GM23338 (cell line): ENCODE measurements at regions not wholly inside any gene's neighbourhood (a gene's known extent, or its start where the extent isn't known, plus 50 kb on each side); places are given as distances from the start of the nearest gene placed in this dataset.

Source experiments
- ATAC-seq: fragments of 200-7000 bp; cut with Tn5 transposase; 3 replicates; pipeline ENCODE4 v1.9.1; 2020
- DNase-seq: peaks from one replicate; pipeline ENCODE4 v3.0.0-alpha.2; 2015; ENCODE audit warnings: low spot score
- H2AFZ ChIP-seq: fragments of 200-600 bp; sonication (generic); 2 replicates; pipeline ENCODE4 v1.8.0; 2016; ENCODE audit warnings: antibody characterized with exemption, mild to moderate bottlenecking, moderate library complexity
- H3F3A ChIP-seq: fragments of 200-600 bp; sonication (generic); replicated peaks from 2 replicates; pipeline ENCODE4 v1.8.0; 2017; ENCODE audit warnings: antibody characterized with exemption, mixed run types, low read depth
- H3K27ac ChIP-seq: fragments of 200-600 bp; sonication (generic); 2 replicates; pipeline ENCODE4 v1.6.1; 2016; ENCODE audit warnings: low read depth
- H3K27me3 ChIP-seq: fragments of 200-600 bp; sonication (generic); 2 replicates; pipeline ENCODE4 v1.8.0; 2016; ENCODE audit warnings: mild to moderate bottlenecking, mixed run types, moderate library complexity; ENCODE audit not compliant: insufficient read depth
- H3K36me3 ChIP-seq: fragments of 200-600 bp; sonication (generic); 2 replicates; pipeline ENCODE4 v1.8.0; 2016; ENCODE audit warnings: mild to moderate bottlenecking; ENCODE audit not compliant: insufficient read depth
- H3K4me1 ChIP-seq: fragments of 200-600 bp; sonication (generic); 2 replicates; pipeline ENCODE4 v1.8.0; 2016; ENCODE audit warnings: mild to moderate bottlenecking, moderate library complexity; ENCODE audit not compliant: insufficient read depth
- H3K4me2 ChIP-seq: fragments of 200-600 bp; sonication (generic); 2 replicates; pipeline ENCODE4 v1.7.1; 2017; ENCODE audit warnings: mixed run types
- H3K4me3 ChIP-seq: fragments of 200-600 bp; sonication (generic); 2 replicates; pipeline ENCODE4 v1.6.1; 2016; ENCODE audit warnings: mixed run types
- H3K79me2 ChIP-seq: fragments of 200-600 bp; sonication (generic); replicated peaks from 2 replicates; pipeline ENCODE4 v1.8.0; 2017; ENCODE audit warnings: mild to moderate bottlenecking; ENCODE audit not compliant: insufficient read depth
- H3K9me2 ChIP-seq: fragments of 200-600 bp; sonication (generic); 2 replicates; pipeline ENCODE4 v1.8.0; 2017; ENCODE audit not compliant: insufficient read depth
- H4K20me1 ChIP-seq: fragments of 200-600 bp; sonication (generic); replicated peaks from 2 replicates; pipeline ENCODE4 v1.8.0; 2017; ENCODE audit warnings: mild to moderate bottlenecking; ENCODE audit not compliant: insufficient read depth
- H3K27ac Mint-ChIP-seq: 2 replicates; pipeline ENCODE4 v1.8.0; 2020; ENCODE audit warnings: inconsistent platforms, mild to moderate bottlenecking, moderate library complexity, mixed read lengths
- H3K27me3 Mint-ChIP-seq: 3 replicates; pipeline ENCODE4 v1.8.0; 2022; ENCODE audit warnings: low read depth, mild to moderate bottlenecking, moderate library complexity, mixed read lengths, inconsistent platforms; ENCODE audit not compliant: insufficient read depth, poor library complexity
- H3K36me3 Mint-ChIP-seq: 3 replicates; pipeline ENCODE4 v1.8.0; 2021; ENCODE audit warnings: low read depth, mild to moderate bottlenecking, inconsistent platforms, moderate library complexity, mixed read lengths
- H3K4me1 Mint-ChIP-seq: 3 replicates; pipeline ENCODE4 v1.8.0; 2020; ENCODE audit warnings: mild to moderate bottlenecking, inconsistent platforms, mixed read lengths
- H3K4me3 Mint-ChIP-seq: 3 replicates; pipeline ENCODE4 v1.8.0; 2021; ENCODE audit warnings: moderate library complexity, mild to moderate bottlenecking, inconsistent platforms, mixed read lengths
- H3K9me3 Mint-ChIP-seq: 3 replicates; pipeline ENCODE4 v1.8.0; 2020; ENCODE audit warnings: moderate library complexity, mild to moderate bottlenecking, inconsistent platforms, mixed read lengths
- CREB1 ChIP-seq: fragments of 250-450 bp; sonication (Bioruptor Pico); IDR thresholded peaks from 2 replicates; pipeline ENCODE4 v1.5.0; 2020; ENCODE audit warnings: low read depth, mild to moderate bottlenecking, moderate library complexity
- ETS1 ChIP-seq: IDR thresholded peaks from 2 replicates; pipeline ENCODE4 v1.6.1; 2016; ENCODE audit warnings: antibody characterized with exemption
- EZH2phosphoT487 ChIP-seq: fragments of 200-600 bp; sonication (generic); IDR thresholded peaks from one replicate; pipeline ENCODE4 v1.8.1; 2018; ENCODE audit warnings: antibody characterized with exemption; ENCODE audit not compliant: unreplicated experiment
- NANOG ChIP-seq: IDR thresholded peaks from 2 replicates; pipeline ENCODE4 v1.6.1; 2016; ENCODE audit warnings: antibody characterized with exemption, borderline replicate concordance
- REST ChIP-seq: IDR thresholded peaks from one replicate; pipeline ENCODE4 v1.6.1; 2018; ENCODE audit warnings: antibody characterized with exemption; ENCODE audit not compliant: unreplicated experiment
- STAT1 ChIP-seq: IDR thresholded peaks from one replicate; pipeline ENCODE4 v1.6.1; 2016; ENCODE audit warnings: antibody characterized with exemption; ENCODE audit not compliant: unreplicated experiment
- ZNF114 ChIP-seq: fragments of 250-450 bp; sonication (Bioruptor Pico); IDR thresholded peaks from 2 replicates; pipeline ENCODE4 v1.5.0; 2020; ENCODE audit warnings: mild to moderate bottlenecking, moderate library complexity
- ZNF331 ChIP-seq: fragments of 250-450 bp; sonication (Bioruptor Pico); IDR thresholded peaks from 2 replicates; pipeline ENCODE4 v1.5.0; 2020; ENCODE audit warnings: low read depth, mild to moderate bottlenecking, moderate library complexity

GRCh38 chr10:10520491-10521385, 496.9 kb upstream of the CELF2 start:
- Histone ChIP-seq H3K4me1 (no peaks in the 10 kb centered on the region), H3K4me2 (no peak overlapping the region), H3K79me2 (no peaks in the 10 kb centered on the region), H3K27ac (no peak overlapping the region), H3K36me3 (no peaks in the 10 kb centered on the region), H3K4me3 (no peak overlapping the region), H3F3A (no peaks in the 10 kb centered on the region), H2AFZ (no peak overlapping the region), H4K20me1 (no peaks in the 10 kb centered on the region), H3K27me3 (no peaks in the 10 kb centered on the region), H3K9me2 (peaks cover 14% of the 10 kb centered on the region)
- ATAC-seq (no peak), DNase-seq (no peak)
- Mint-ChIP-seq H3K4me3 (no peak overlapping the region), H3K4me1 (0 out of 3 replicates have a peak, but pooled peaks cover 3% of the 10 kb centered on the region), H3K36me3 (no peaks in the 10 kb centered on the region), H3K27me3 (peaks cover 4% of the 10 kb centered on the region), H3K27ac (no peak overlapping the region), H3K9me3 (no peaks in the 10 kb centered on the region)
- no peak for TF ChIP-seq NANOG
- no peak for TF ChIP-seq ETS1
- no peak for TF ChIP-seq CREB1 (CRISPR knock-in tag)

GRCh38 chr10:10526846-10527245, 490.8 kb upstream of the CELF2 start:
- H3K27ac ChIP-seq: no peak overlapping the region
- no peaks in the 10 kb centered on the region for H3K27me3 Mint-ChIP-seq
- H3K4me1 Mint-ChIP-seq: peaks cover 15% of the 10 kb centered on the region
- H3K4me3 ChIP-seq: no peak overlapping the region
- DNase-seq (no peak), ATAC-seq (no peak)
- no peak overlapping the region for H3K4me2 ChIP-seq
- H3K27me3 ChIP-seq: peaks cover 10% of the 10 kb centered on the region; the same call in 1 of the 2 replicates
- no peaks in the 10 kb centered on the region for H3K9me3 Mint-ChIP-seq
- peaks cover 7% of the 10 kb centered on the region for H3K4me1 ChIP-seq
- H3K36me3 ChIP-seq: no peaks in the 10 kb centered on the region
- no peak overlapping the region for H2AFZ ChIP-seq
- H3K79me2 ChIP-seq: no peaks in the 10 kb centered on the region
- no peaks in the 10 kb centered on the region for H3F3A ChIP-seq
- no peaks in the 10 kb centered on the region for H4K20me1 ChIP-seq
- H3K9me2 ChIP-seq: peaks cover 7% of the 10 kb centered on the region
- H3K27ac Mint-ChIP-seq: no peak overlapping the region
- H3K36me3 Mint-ChIP-seq: no peaks in the 10 kb centered on the region
- no peak overlapping the region for H3K4me3 Mint-ChIP-seq
- TF ChIP-seq ZNF331 (CRISPR knock-in tag) (no peak), REST (no peak), ETS1 (no peak), ZNF114 (CRISPR knock-in tag) (no peak), EZH2phosphoT487 (no peak), STAT1 (no peak), CREB1 (CRISPR knock-in tag) (no peak)
